Endothelial cell of umbilical vein (primary cell): ENCODE measurements at regions not wholly inside any gene's neighbourhood (a gene's known extent, or its start where the extent isn't known, plus 50 kb on each side); places are given as distances from the start of the nearest gene placed in this dataset.

Experiments
- BruUV-seq: library from RNA; stranded (reverse); fragments of 400-500 nt; replicated peaks from 2 replicates; lab custom pipeline; 2021; lab: Mats Ljungman, UMichigan
- CTCF ChIA-PET: fragments of 300-600, 350-600 bp; sonication (Branson Sonifier 250); formaldehyde crosslinking; loops from one replicate; lab custom pipeline; 2021; ENCODE audit warnings: antibody characterized with exemption, inconsistent platforms; lab: Charles Lee
- POLR2A ChIA-PET: fragments of 300-600, 350-600 bp; sonication (Branson Sonifier 250); formaldehyde crosslinking; loops from one replicate; lab custom pipeline; 2021; ENCODE audit warnings: antibody characterized with exemption, inconsistent platforms; lab: Charles Lee
- DNase-seq: peaks from one replicate; pipeline ENCODE4 v3.0.0-alpha.2; 2011; ENCODE audit warnings: low read depth, low spot score
- FAIRE-seq: peaks from 2 replicates; lab custom pipeline; 2011; peaks lifted over from hg19 to GRCh38; lab: Jason Lieb, UNC
- H2AFZ ChIP-seq: 2 replicates; pipeline ENCODE4 v1.6.0; 2012; ENCODE audit warnings: low read depth, low read length, control low read depth, inconsistent platforms
- H3K27ac ChIP-seq: 2 replicates; pipeline ENCODE4 v1.5.1; 2011; ENCODE audit warnings: low read depth, mild to moderate bottlenecking, control low read depth, low read length, moderate library complexity; ENCODE audit not compliant: insufficient read depth
- H3K27me3 ChIP-seq, 2 experiments: 2 replicates each; pipeline versions ENCODE4 v1.6.0 to v1.6.1; 2011; ENCODE audit warnings: low read length in 2 of 2, mixed read lengths in 1 of 2; ENCODE audit not compliant: control insufficient read depth in 2 of 2, insufficient read depth in 2 of 2
- H3K36me3 ChIP-seq, 2 experiments: 2 replicates in 1 of 2; 3 replicates in 1 of 2; pipeline ENCODE4 v1.5.1; 2011; ENCODE audit warnings: low read length in 2 of 2, mild to moderate bottlenecking in 1 of 2, moderate library complexity in 1 of 2; ENCODE audit not compliant: control insufficient read depth in 2 of 2, insufficient read depth in 2 of 2; ENCODE audit errors: extremely low read depth in 1 of 2
- H3K4me1 ChIP-seq: 3 replicates; pipeline ENCODE4 v1.5.1; 2011; ENCODE audit warnings: mild to moderate bottlenecking, low read length; ENCODE audit not compliant: control insufficient read depth, insufficient read depth; ENCODE audit errors: extremely low read depth
- H3K4me2 ChIP-seq: 2 replicates; pipeline ENCODE4 v1.6.1; 2011; ENCODE audit warnings: low read length, control low read depth, mixed read lengths; ENCODE audit not compliant: insufficient read depth
- H3K4me3 ChIP-seq, 3 experiments: fragments of 200-600 bp in 1 of 3; sonication (generic), shearing (Covaris generic) in 1 of 3; replicated peaks in 1 of 3; 2 replicates each; pipeline ENCODE4 v1.5.1; 2011 to 2016; ENCODE audit warnings: control low read depth in 3 of 3, low read length in 3 of 3, mild to moderate bottlenecking in 2 of 3, inconsistent platforms in 1 of 3, low read depth in 1 of 3, moderate library complexity in 1 of 3; ENCODE audit not compliant: insufficient read depth in 1 of 3
- H3K79me2 ChIP-seq: 2 replicates; pipeline ENCODE4 v1.6.0; 2012; ENCODE audit warnings: low read length, inconsistent platforms; ENCODE audit not compliant: control insufficient read depth, insufficient read depth
- H3K9ac ChIP-seq: replicated peaks from 2 replicates; pipeline ENCODE3; 2011; ENCODE audit warnings: low read length, control low read depth; ENCODE audit not compliant: insufficient read depth; ENCODE audit errors: extremely low read depth
- H3K9me1 ChIP-seq: replicated peaks from 3 replicates; pipeline ENCODE4 v1.6.0; 2011; ENCODE audit warnings: mild to moderate bottlenecking, low read length; ENCODE audit not compliant: control insufficient read depth, insufficient read depth; ENCODE audit errors: extremely low read depth
- H3K9me3 ChIP-seq: replicated peaks from 2 replicates; pipeline ENCODE4 v1.5.1; 2012; ENCODE audit warnings: low read length, inconsistent platforms; ENCODE audit not compliant: control insufficient read depth, insufficient read depth
- H4K20me1 ChIP-seq: replicated peaks from 2 replicates; pipeline ENCODE3; 2011; ENCODE audit warnings: mild to moderate bottlenecking, low read length; ENCODE audit not compliant: control insufficient read depth, insufficient read depth; ENCODE audit errors: extremely low read depth
- EZH2 ChIP-seq: IDR thresholded peaks from 2 replicates; pipeline ENCODE4 v1.6.1; 2012; ENCODE audit warnings: borderline replicate concordance, low read depth, mild to moderate bottlenecking, moderate library complexity, low read length, inconsistent platforms; ENCODE audit not compliant: severe bottlenecking
- FOS ChIP-seq: IDR thresholded peaks from 2 replicates; pipeline ENCODE4 v1.6.1; 2011; ENCODE audit warnings: mild to moderate bottlenecking, low read length, moderate library complexity, borderline replicate concordance; ENCODE audit not compliant: insufficient read depth
- GATA2 ChIP-seq: IDR thresholded peaks from 2 replicates; pipeline ENCODE4 v1.7.0; 2011; ENCODE audit warnings: low read depth, mild to moderate bottlenecking, moderate library complexity, mixed read lengths, low read length; ENCODE audit not compliant: insufficient read length, insufficient read depth
- JUN ChIP-seq: IDR thresholded peaks from 2 replicates; pipeline ENCODE4 v1.6.1; 2011; ENCODE audit warnings: borderline replicate concordance, low read depth; ENCODE audit not compliant: insufficient read length, insufficient read depth
- MAX ChIP-seq: IDR thresholded peaks from 2 replicates; pipeline ENCODE4 v1.6.1; 2011; ENCODE audit not compliant: insufficient read depth, insufficient read length
- POLR2A ChIP-seq: IDR thresholded peaks from 2 replicates; pipeline ENCODE4 v1.6.1; 2012; ENCODE audit warnings: low read depth, mild to moderate bottlenecking, control low read depth, low read length
- POLR2AphosphoS5 ChIP-seq: IDR thresholded peaks from 2 replicates; pipeline ENCODE4 v1.6.1; 2012; ENCODE audit warnings: low read depth, mild to moderate bottlenecking, control low read depth, low read length, moderate library complexity; ENCODE audit not compliant: insufficient read depth
- dilution Hi-C: fragments of 300-500 bp; cut with MboI; formaldehyde crosslinking; loops from one replicate; pipeline ENCODE4 v1.15.0; 2019; ENCODE audit warnings: low sequenced_read_pairs; ENCODE audit not compliant: extremely low pct_ligation_motif_present
- intact Hi-C: fragments of 100-400 bp; cut with micrococcal nuclease; formaldehyde crosslinking; loops from one replicate; pipeline ENCODE4 v1.10.0; 2022
- TF ChIP-seq, protein P1 (sequence below), 2 donors: IDR thresholded peaks; 1 replicate in 1 of 2; 2 replicates in 1 of 2; pipeline ENCODE4 v1.5.1; 2011; ENCODE audit warnings: low read length in 2 of 2, mild to moderate bottlenecking in 2 of 2, moderate library complexity in 2 of 2, control low read depth in 1 of 2, inconsistent platforms in 1 of 2, low read depth in 1 of 2; ENCODE audit not compliant: insufficient read depth in 1 of 2; ENCODE audit errors: extremely low read depth in 1 of 2

GRCh38 chr10:65342245-65342644 is 1583.6 kb upstream of the LRRTM3 start:
- Histone ChIP-seq H2AFZ (no peak overlapping the region), H3K4me2 (peak overlapping the region; percentile 86), H4K20me1 (no peaks in the 10 kb centered on the region), H3K36me3 (no peaks in the 10 kb centered on the region), H3K9me1 (no peaks in the 10 kb centered on the region), H3K79me2 (no peaks in the 10 kb centered on the region), H3K4me3 (no peak overlapping the region), H3K27ac (peak overlapping the region; percentile 93), H3K27me3 (no peaks in the 10 kb centered on the region), H3K9ac (no peak overlapping the region), H3K4me1 (peaks cover 37% of the 10 kb centered on the region), H3K9me3 (no peaks in the 10 kb centered on the region)
- ChIA-PET POLR2A (interaction anchor here (1.5 kb wide), 1 partner anchor 13 kb away, joined by 3 read pairs; no protein-coding TSS in a partner anchor), CTCF (interaction anchor here (0.9 to 4.1 kb wide), 9 partner anchors 12 to 838 kb away, joined by 3 to 17 read pairs (median 6); no protein-coding TSS in a partner anchor)
- intact Hi-C loops, result no loop called here
- dilution Hi-C loops, result no loop called here
- TF ChIP-seq POLR2AphosphoS5, result no peak
- peak; percentile 10 for TF ChIP-seq FOS
- DNase-seq, result peak; percentile 52
- FAIRE-seq, result no peak
- BruUV-seq, result no TSS peak

DNA sequence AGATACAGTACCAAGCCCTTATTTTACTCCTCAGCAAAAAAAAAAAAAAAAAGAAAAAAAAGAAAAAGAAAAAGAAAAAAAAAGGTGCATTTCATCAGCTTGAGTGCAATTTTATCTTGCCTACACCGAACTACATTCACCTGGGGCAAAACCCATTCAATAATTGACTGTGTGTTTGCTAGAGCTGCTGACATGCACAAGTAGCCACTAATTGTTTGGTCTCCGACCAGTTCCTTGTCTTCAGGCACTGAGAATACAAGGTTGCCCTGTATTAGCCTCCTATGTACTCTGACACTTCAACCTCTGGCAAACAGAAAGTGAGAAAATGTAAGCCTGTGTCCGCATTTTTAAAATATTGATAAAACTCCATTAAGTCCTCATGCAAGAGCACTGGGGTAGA is 1579.4 kb upstream of the LRRTM3 start:
- H3K9me3 ChIP-seq, result no peaks in the 10 kb centered on the region
- H3K27me3 ChIP-seq, result no peaks in the 10 kb centered on the region
- no peaks in the 10 kb centered on the region for H3K79me2 ChIP-seq
- no peak overlapping the region for H3K4me3 ChIP-seq
- no peak overlapping the region for H3K9ac ChIP-seq
- dilution Hi-C loops (no loop called here), intact Hi-C loops (no loop called here)
- ChIA-PET POLR2A (no interaction called here), CTCF (interaction anchor here (0.6 to 2.7 kb wide), 2 partner anchors 12 to 832 kb away, joined by 3 to 8 read pairs; no protein-coding TSS in a partner anchor)
- no peak overlapping the region for H2AFZ ChIP-seq
- FAIRE-seq (no peak), DNase-seq (no peak)
- TF ChIP-seq EZH2 (no peak), POLR2A (no peak), JUN (no peak), MAX (no peak), GATA2 (no peak)
- TF ChIP-seq, protein P1, sequence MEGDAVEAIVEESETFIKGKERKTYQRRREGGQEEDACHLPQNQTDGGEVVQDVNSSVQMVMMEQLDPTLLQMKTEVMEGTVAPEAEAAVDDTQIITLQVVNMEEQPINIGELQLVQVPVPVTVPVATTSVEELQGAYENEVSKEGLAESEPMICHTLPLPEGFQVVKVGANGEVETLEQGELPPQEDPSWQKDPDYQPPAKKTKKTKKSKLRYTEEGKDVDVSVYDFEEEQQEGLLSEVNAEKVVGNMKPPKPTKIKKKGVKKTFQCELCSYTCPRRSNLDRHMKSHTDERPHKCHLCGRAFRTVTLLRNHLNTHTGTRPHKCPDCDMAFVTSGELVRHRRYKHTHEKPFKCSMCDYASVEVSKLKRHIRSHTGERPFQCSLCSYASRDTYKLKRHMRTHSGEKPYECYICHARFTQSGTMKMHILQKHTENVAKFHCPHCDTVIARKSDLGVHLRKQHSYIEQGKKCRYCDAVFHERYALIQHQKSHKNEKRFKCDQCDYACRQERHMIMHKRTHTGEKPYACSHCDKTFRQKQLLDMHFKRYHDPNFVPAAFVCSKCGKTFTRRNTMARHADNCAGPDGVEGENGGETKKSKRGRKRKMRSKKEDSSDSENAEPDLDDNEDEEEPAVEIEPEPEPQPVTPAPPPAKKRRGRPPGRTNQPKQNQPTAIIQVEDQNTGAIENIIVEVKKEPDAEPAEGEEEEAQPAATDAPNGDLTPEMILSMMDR (IDR thresholded peaks at IDR 0.05; ENCODE audit: extremely low read depth in 1 of 2, insufficient read depth in 1 of 2, low read depth in 1 of 2, low read length in 2 of 2), result no peak
- H3K27ac ChIP-seq, result no peak overlapping the region
- no TSS peak for BruUV-seq
- H3K4me2 ChIP-seq, result no peak overlapping the region
- peaks cover 17% of the 10 kb centered on the region for H3K4me1 ChIP-seq
- H3K36me3 ChIP-seq, result no peaks in the 10 kb centered on the region
- H4K20me1 ChIP-seq, result no peaks in the 10 kb centered on the region
- no peaks in the 10 kb centered on the region for H3K9me1 ChIP-seq
